ENCODE measurements at regions not wholly inside any gene's neighbourhood (a gene's known extent, or its start where the extent isn't known, plus 50 kb on each side); places are given as distances from the start of the nearest gene placed in this dataset.
A peak's percentile ranks its signal among the peaks of the same experiment; 100 is the strongest.
"Not testable (repeated sequence)": the region's sequence is repeated elsewhere in the genome, so short reads cannot be mapped to it uniquely, and the experiment has no call there.

- not testable (repeated sequence) for DNase-seq (ENCODE audit: low read depth in 4 of 4, low spot score in 2 of 4)
Measured at GRCh38 chr6:27827477-27827876, 84.7 kb downstream of the OR2B2 start.

GRCh38 chr6:27826612-27826985 is 85.6 kb downstream of the OR2B2 start:
- not testable (repeated sequence) for DNase-seq (ENCODE audit: low read depth in 4 of 4, low spot score in 2 of 4)

GRCh38 chr6:27825848-27826611 is 86.2 kb downstream of the OR2B2 start:
- not testable (repeated sequence) for DNase-seq (ENCODE audit: low read depth in 4 of 4, low spot score in 2 of 4)

DNA sequence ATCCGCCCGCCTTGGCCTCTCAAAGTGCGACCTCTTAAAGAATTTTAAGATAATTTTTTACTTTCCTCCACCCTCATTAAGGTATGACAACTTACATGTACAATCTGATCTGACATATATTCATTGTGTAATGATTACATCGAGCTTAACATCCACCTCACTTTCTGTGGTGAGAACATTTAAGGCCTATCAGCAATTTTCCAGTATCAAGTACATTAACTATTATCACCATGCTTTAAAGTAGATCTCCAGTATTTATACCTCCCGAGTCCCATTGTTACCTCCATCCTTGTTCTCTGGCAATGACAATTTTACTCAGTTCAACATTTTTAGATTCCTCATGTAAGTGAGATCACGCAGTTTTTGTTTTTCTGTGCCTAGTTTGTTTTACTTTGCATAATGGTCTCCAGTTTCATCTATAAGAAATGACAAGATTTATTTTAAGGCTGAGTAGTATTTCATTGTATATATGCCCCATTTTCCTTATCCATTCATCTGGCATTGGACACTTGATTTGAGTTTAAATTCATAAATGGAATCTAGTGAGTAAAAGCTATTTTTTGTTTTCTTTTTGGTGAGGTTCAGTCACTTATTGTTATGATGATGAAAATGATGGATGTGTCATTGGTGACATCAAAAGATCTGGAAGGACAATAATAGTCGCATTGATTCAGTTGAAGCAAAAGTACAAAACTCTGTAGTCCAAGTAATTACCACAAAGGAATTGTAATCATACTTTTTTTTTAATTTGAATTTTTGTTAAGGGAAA is 87.0 kb downstream of the OR2B2 start:
- DNase-seq (ENCODE audit: low read depth in 4 of 4, low spot score in 2 of 4), result no peak

- DNase-seq (ENCODE audit: low read depth in 4 of 4, low spot score in 2 of 4), result not testable (repeated sequence)
Measured at GRCh38 chr6:27824211-27825024, 87.8 kb downstream of the OR2B2 start.

GRCh38 chr6:27823714-27824210 is 88.4 kb downstream of the OR2B2 start:
- DNase-seq (ENCODE audit: low read depth in 4 of 4, low spot score in 2 of 4), result not testable (repeated sequence)

GRCh38 chr6:27816906-27817305 is 95.3 kb downstream of the OR2B2 start:
- no peak for DNase-seq (ENCODE audit: low read depth in 4 of 4, low spot score in 2 of 4)

DNA sequence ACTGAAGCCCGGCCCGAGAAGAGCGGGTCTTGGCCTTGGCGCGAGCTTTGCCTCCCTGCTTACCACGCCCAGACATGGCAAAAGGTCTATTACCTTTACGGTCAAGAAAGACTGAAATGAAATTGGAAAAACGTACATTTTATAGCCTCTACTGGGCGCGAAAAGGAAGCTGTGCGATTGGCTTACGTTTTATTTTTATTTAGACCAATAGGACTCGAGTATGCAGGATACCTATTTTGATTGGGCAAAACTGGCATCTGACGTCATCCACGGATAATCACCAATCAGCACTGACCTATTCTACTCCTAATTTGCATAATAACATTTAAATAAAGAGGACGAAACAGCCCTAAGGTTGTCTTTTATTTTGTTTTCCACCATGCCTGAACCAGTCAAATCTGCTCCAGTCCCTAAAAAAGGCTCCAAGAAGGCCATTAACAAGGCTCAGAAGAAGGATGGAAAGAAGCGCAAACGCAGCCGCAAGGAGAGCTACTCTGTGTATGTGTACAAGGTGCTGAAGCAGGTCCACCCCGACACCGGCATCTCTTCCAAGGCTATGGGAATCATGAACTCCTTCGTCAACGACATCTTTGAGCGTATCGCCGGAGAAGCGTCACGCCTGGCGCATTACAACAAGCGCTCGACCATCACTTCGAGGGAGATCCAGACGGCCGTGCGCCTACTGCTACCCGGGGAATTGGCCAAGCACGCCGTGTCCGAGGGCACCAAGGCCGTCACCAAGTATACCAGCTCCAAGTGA is 97.4 kb downstream of the OR2B2 start:
- peak in 1 of 4 donors; percentile 94 for DNase-seq (ENCODE audit: low read depth in 4 of 4, low spot score in 2 of 4)

DNA sequence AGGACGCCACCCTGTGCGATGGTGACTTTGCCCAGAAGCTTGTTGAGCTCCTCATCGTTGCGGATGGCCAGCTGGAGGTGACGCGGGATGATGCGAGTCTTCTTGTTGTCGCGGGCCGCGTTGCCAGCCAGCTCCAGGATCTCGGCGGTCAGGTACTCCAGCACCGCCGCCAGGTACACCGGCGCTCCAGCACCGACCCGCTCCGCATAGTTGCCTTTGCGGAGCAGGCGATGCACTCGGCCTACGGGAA is 97.9 kb downstream of the OR2B2 start:
- DNase-seq (ENCODE audit: low read depth in 4 of 4, low spot score in 2 of 4), result not testable (repeated sequence)

DNA sequence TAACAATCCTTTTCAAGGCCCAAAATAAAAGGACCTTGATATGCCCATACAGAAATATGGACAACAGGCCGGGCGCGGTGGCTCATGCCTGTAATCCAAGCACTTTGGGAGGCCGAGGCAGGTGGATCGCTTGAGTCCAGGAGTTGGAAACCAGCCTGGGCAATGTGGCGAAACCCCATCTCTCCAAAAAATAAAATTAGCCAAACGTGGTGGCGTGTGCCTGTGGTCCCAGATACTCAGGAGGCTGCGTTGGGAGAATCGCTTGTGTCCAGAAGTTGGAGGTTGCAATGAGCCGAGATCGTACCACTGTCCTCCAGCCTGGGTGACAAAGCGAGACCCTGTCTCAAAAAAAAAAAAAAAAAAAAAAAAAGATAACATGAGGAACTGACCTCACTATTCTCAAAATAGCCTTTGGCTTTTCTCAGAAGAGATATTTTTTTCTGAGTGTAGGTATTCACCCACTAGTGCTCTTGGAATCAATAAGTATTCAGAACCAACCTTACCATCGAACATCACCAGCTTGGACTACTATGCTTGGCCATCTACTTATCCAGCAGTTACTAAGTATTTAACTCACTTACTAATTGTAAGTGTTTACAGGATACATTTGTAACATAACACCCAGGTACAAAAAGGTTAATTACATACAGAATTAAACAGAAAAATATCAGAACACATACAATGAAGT is 99.2 kb downstream of the OR2B2 start:
- no peak for DNase-seq (ENCODE audit: low read depth in 4 of 4, low spot score in 2 of 4)

GRCh38 chr6:27812078-27812804 is 100.0 kb downstream of the OR2B2 start:
- DNase-seq (ENCODE audit: low read depth in 4 of 4, low spot score in 2 of 4), result no peak

DNA sequence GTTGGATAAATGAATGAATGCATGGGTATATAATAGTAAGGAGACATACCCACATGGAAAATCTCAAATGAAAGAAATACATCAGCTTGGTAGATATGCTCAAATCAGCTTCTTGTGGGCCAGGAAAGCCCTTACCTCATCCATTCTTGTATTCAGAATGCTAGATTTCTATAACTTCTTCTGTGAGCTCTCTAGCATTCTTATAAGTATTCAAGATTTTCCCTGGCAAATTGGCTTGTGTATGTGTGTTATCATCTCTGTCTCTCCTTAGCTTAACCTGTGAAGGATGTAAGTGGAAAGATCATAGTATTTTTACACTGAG is 100.8 kb downstream of the OR2B2 start:
- no peak for DNase-seq (ENCODE audit: low read depth in 4 of 4, low spot score in 2 of 4)

- no peak for DNase-seq (ENCODE audit: low read depth in 4 of 4, low spot score in 2 of 4)
Measured at GRCh38 chr6:27810768-27811450, 101.3 kb downstream of the OR2B2 start.

DNA sequence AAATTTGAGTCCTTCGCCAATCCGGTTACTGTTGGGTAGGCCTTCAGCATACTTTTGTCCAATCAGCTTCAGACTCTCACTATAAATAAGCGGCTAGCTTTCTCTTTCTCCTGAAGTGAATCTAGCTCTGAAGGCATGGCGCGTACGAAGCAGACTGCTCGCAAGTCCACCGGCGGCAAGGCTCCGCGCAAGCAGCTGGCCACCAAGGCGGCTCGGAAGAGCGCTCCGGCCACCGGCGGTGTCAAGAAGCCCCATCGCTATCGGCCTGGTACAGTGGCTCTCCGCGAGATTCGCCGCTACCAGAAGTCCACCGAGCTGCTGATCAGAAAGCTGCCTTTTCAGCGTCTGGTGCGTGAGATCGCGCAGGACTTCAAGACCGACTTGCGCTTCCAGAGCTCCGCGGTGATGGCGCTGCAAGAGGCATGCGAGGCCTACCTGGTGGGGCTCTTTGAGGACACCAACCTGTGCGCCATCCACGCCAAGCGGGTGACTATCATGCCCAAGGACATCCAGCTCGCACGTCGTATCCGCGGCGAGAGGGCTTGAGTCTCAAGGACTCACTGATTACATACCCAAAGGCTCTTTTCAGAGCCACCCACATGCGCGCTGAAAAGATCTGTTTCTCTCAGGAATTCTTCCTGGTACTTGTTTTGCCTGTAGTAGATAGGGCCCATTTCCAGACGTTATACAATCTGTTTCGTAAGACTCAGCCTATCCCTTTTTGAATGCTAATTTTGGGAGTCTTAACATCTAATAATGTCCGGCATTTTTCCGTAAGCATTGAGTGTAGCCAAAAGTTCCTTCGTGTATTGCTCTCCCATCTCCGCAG is 102.0 kb downstream of the OR2B2 start:
- DNase-seq (ENCODE audit: low read depth in 4 of 4, low spot score in 2 of 4), result peak in 2 of 4 donors; percentile 93 to 97

DNA sequence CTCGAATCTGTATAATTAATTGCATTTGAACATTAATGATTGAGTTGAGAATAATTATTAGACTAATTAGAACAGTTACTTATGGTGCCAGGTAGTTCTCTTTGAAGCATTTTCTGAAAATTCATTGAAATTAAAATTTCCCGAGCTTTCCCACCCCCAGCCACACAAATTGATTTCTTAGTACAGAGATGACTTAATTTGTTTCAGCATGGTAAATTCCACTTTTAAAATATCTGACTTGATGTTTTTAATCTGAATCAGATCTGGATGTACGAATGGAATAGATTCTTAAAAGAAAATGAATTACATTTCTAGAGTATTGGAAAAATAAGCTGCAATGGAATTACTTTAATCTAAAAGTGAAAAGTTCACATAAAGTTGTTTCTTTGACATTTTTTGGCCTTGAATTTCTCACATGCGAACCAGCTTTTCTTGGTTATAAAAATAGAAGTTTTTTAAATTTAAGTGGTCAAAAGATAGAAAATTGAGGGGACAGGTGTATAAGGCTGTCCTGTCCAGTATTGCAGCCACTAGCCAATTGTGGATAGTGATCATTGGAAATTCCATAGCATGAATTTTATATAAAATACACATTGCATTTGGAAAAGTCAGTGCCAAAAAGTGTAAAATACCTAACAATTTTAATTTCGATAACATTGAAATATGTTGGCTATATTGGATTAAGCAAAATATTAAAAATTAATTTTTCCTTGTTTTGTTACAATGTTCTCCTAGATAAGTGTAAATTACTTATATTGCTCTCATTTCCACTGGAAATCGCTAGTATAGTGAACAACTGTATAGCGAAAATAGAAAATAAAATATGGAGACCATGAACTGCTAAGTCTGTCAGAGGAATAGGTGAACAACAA is 102.9 kb downstream of the OR2B2 start:
- DNase-seq (ENCODE audit: low read depth in 4 of 4, low spot score in 2 of 4), result no peak

DNA sequence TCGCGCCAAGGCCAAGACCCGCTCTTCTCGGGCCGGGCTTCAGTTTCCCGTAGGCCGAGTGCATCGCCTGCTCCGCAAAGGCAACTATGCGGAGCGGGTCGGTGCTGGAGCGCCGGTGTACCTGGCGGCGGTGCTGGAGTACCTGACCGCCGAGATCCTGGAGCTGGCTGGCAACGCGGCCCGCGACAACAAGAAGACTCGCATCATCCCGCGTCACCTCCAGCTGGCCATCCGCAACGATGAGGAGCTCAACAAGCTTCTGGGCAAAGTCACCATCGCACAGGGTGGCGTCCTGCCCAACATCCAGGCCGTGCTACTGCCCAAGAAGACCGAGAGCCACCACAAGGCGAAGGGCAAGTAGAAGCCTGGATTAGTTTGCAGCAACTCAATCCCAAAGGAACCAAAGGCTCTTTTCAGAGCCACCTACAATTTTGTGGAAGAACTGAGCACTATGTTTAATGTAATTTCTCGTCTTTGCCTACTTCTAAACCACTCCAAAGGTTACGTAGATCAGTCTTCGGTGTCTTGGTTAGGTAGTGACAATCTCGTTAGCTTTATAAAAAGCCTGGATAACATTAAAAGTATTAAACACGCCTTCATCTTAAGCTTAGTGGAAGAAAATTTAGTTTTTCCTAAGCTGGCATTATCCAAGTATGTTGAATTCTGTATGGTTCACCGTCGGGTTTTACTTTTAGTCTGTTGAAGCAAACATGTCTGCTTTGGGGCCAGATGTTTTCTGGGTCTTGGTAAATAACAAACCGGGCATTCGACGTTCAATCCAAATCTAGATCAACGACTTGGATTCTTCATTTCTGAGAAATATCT is 103.7 kb downstream of the OR2B2 start:
- DNase-seq (ENCODE audit: low read depth in 4 of 4, low spot score in 2 of 4), result not testable (repeated sequence)
